GM12878 (cell line): ENCODE measurements at regions not wholly inside any gene's neighbourhood (a gene's known extent, or its start where the extent isn't known, plus 50 kb on each side); places are given as distances from the start of the nearest gene placed in this dataset.
"Not testable (repeated sequence)": the region's sequence is repeated elsewhere in the genome, so short reads cannot be mapped to it uniquely, and the experiment has no call there.

Source experiments
- BCL11A ChIP-seq: IDR thresholded peaks from 2 replicates; pipeline ENCODE4 v1.6.1; 2011; ENCODE audit warnings: low read depth, low read length
- CREM ChIP-seq: IDR thresholded peaks from 2 replicates; pipeline ENCODE4 v1.6.1; 2014; ENCODE audit warnings: antibody characterized with exemption, low read depth
- ETV6 ChIP-seq, 2 experiments: fragments of 450-650 bp in 1 of 2; IDR thresholded peaks in 1 of 2; conservative IDR thresholded peaks in 1 of 2; 2 replicates each; pipeline ENCODE4 v1.6.1; 2014; ENCODE audit warnings: antibody characterized with exemption in 1 of 2, borderline replicate concordance in 1 of 2, low read depth in 1 of 2, mild to moderate bottlenecking in 1 of 2, moderate library complexity in 1 of 2
- MTA2 ChIP-seq: fragments of 450-650 bp; IDR thresholded peaks from 2 replicates; pipeline ENCODE4 v1.6.1; 2016; ENCODE audit warnings: low read depth, mild to moderate bottlenecking, moderate library complexity
- RAD21 ChIP-seq: IDR thresholded peaks from 2 replicates; pipeline ENCODE4 v1.6.1; 2011; ENCODE audit warnings: mild to moderate bottlenecking, low read depth, low read length, moderate library complexity; ENCODE audit not compliant: insufficient read depth
- SREBF2 ChIP-seq: IDR thresholded peaks from 2 replicates; pipeline ENCODE4 v1.6.1; 2012; ENCODE audit warnings: mild to moderate bottlenecking, low read length
- TF ChIP-seq, protein P1 (sequence below), 3 experiments: IDR thresholded peaks in 2 of 3; conservative IDR thresholded peaks in 1 of 3; 2 replicates each; pipeline ENCODE4 v1.5.1; 2011; ENCODE audit warnings: low read depth in 3 of 3, low read length in 3 of 3, mild to moderate bottlenecking in 3 of 3, control low read depth in 2 of 3, moderate library complexity in 2 of 3, inconsistent platforms in 1 of 3, mixed read lengths in 1 of 3; ENCODE audit not compliant: control insufficient read depth in 2 of 3, insufficient read depth in 1 of 3; ENCODE audit errors: extremely low read depth in 1 of 3
- TF ChIP-seq, protein P2 (sequence below): IDR thresholded peaks from 2 replicates; pipeline ENCODE4 v1.6.1; 2011; ENCODE audit warnings: borderline replicate concordance, low read depth, mild to moderate bottlenecking, moderate library complexity, mixed read lengths, low read length; ENCODE audit not compliant: insufficient read depth; ENCODE audit errors: extremely low read length
- TF ChIP-seq, protein P3 (sequence below): IDR thresholded peaks from 2 replicates; pipeline ENCODE4 v1.6.1; 2012; ENCODE audit warnings: low read depth, low read length, improper control_type of control experiment
- TF ChIP-seq, protein P4 (sequence below): fragments of 450-650 bp; formaldehyde crosslinking; IDR thresholded peaks from 2 replicates; pipeline ENCODE4 v1.4.0; 2020; ENCODE audit warnings: mild to moderate bottlenecking, moderate library complexity

DNA sequence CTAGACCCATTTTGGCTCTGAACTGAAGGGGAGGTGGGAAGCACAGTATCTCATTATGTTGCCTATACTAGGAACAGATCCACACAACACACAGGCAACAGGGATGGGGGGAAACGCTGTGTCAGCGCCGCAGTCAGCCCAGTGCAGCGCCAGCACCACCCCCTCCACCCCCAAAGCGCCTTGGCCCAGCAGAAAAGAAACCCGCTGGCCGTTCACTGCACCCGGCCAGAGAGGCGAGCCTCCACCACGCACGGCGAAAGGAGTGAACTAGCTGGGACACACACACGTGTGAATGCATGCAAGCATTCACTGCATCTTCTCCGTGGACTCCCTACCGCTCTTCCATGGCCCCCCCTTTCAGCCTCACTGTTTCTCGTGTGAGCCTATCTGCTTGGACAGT is 205.6 kb downstream of the HIBADH start:
- not testable (repeated sequence) for TF ChIP-seq MTA2; ETV6 (conservative IDR thresholded peaks at IDR 0.05 in 1 of 2, IDR thresholded peaks at IDR 0.05 in 1 of 2; ENCODE audit: borderline replicate concordance in 1 of 2, low read depth in 1 of 2); SREBF2; BCL11A; RAD21; CREM
- TF ChIP-seq, protein P1, sequence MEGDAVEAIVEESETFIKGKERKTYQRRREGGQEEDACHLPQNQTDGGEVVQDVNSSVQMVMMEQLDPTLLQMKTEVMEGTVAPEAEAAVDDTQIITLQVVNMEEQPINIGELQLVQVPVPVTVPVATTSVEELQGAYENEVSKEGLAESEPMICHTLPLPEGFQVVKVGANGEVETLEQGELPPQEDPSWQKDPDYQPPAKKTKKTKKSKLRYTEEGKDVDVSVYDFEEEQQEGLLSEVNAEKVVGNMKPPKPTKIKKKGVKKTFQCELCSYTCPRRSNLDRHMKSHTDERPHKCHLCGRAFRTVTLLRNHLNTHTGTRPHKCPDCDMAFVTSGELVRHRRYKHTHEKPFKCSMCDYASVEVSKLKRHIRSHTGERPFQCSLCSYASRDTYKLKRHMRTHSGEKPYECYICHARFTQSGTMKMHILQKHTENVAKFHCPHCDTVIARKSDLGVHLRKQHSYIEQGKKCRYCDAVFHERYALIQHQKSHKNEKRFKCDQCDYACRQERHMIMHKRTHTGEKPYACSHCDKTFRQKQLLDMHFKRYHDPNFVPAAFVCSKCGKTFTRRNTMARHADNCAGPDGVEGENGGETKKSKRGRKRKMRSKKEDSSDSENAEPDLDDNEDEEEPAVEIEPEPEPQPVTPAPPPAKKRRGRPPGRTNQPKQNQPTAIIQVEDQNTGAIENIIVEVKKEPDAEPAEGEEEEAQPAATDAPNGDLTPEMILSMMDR (IDR thresholded peaks at IDR 0.05 in 2 of 3, conservative IDR thresholded peaks at IDR 0.05 in 1 of 3; ENCODE audit: control insufficient read depth in 2 of 3, extremely low read depth in 1 of 3, insufficient read depth in 1 of 3, low read depth in 3 of 3, low read length in 3 of 3) = not testable (repeated sequence)
- TF ChIP-seq, protein P2, sequence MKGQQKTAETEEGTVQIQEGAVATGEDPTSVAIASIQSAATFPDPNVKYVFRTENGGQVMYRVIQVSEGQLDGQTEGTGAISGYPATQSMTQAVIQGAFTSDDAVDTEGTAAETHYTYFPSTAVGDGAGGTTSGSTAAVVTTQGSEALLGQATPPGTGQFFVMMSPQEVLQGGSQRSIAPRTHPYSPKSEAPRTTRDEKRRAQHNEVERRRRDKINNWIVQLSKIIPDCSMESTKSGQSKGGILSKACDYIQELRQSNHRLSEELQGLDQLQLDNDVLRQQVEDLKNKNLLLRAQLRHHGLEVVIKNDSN = not testable (repeated sequence)
- TF ChIP-seq, protein P3, sequence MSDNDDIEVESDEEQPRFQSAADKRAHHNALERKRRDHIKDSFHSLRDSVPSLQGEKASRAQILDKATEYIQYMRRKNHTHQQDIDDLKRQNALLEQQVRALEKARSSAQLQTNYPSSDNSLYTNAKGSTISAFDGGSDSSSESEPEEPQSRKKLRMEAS = not testable (repeated sequence)
- TF ChIP-seq, protein P4, sequence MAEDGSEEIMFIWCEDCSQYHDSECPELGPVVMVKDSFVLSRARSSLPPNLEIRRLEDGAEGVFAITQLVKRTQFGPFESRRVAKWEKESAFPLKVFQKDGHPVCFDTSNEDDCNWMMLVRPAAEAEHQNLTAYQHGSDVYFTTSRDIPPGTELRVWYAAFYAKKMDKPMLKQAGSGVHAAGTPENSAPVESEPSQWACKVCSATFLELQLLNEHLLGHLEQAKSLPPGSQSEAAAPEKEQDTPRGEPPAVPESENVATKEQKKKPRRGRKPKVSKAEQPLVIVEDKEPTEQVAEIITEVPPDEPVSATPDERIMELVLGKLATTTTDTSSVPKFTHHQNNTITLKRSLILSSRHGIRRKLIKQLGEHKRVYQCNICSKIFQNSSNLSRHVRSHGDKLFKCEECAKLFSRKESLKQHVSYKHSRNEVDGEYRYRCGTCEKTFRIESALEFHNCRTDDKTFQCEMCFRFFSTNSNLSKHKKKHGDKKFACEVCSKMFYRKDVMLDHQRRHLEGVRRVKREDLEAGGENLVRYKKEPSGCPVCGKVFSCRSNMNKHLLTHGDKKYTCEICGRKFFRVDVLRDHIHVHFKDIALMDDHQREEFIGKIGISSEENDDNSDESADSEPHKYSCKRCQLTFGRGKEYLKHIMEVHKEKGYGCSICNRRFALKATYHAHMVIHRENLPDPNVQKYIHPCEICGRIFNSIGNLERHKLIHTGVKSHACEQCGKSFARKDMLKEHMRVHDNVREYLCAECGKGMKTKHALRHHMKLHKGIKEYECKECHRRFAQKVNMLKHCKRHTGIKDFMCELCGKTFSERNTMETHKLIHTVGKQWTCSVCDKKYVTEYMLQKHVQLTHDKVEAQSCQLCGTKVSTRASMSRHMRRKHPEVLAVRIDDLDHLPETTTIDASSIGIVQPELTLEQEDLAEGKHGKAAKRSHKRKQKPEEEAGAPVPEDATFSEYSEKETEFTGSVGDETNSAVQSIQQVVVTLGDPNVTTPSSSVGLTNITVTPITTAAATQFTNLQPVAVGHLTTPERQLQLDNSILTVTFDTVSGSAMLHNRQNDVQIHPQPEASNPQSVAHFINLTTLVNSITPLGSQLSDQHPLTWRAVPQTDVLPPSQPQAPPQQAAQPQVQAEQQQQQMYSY (CRISPR knock-in tag) = not testable (repeated sequence)
